ENCODE measurements at regions not wholly inside any gene's neighbourhood (a gene's known extent, or its start where the extent isn't known, plus 50 kb on each side); places are given as distances from the start of the nearest gene placed in this dataset.

GRCh38 chr6:16849988-16850680 lies 88.9 kb upstream of the ATXN1 start:
- H3K9ac ChIP-seq (ENCODE audit: extremely low read depth, insufficient read length, low read length), result no peak overlapping the region
- no peak overlapping the region for H2AK5ac ChIP-seq (ENCODE audit: insufficient read length, low read length)
- Mint-ChIP-seq H3K27ac (peak overlapping the region in 1 of 3 experiments; percentile 52; a peak in 2 of 7 replicates), H3K4me3 (no peak overlapping the region), H3K36me3 (ENCODE audit: insufficient read depth in 1 of 3, low read depth in 3 of 3) (no peaks in the 10 kb centered on the region), H3K27me3 (ENCODE audit: low read depth) (no peaks in the 10 kb centered on the region), H3K9me3 (no peaks in the 10 kb centered on the region), H3K4me1 (peaks cover 3 to 16% of the 10 kb centered on the region in 2 experiments)
- no peaks in the 10 kb centered on the region for H3K79me1 ChIP-seq (ENCODE audit: insufficient read depth, low read depth, low read length, poor library complexity, severe bottlenecking)
- H3K23me2 ChIP-seq (ENCODE audit: insufficient read length, low read depth, low read length, poor library complexity, severe bottlenecking), result no peaks in the 10 kb centered on the region
- H3K18ac ChIP-seq (ENCODE audit: insufficient read length, low read depth, low read length), result no peak overlapping the region
- H4K91ac ChIP-seq (ENCODE audit: insufficient read length, low read depth, low read length), result no peak overlapping the region
- H2BK12ac ChIP-seq (ENCODE audit: insufficient read length, low read depth, low read length), result no peak overlapping the region
- H4K5ac ChIP-seq (ENCODE audit: insufficient read length, low read depth, low read length), result no peak overlapping the region
- H3T11ph ChIP-seq (ENCODE audit: low read length), result no peak overlapping the region
- H2BK5ac ChIP-seq (ENCODE audit: insufficient read length, low read length), result no peak overlapping the region
- no peaks in the 10 kb centered on the region for H3K4me1 ChIP-seq (ENCODE audit: insufficient read depth, low read length)
- DNase-seq, result no peak
- no peak overlapping the region for H3K4ac ChIP-seq (ENCODE audit: low read depth, low read length)
- no peak overlapping the region for H3K23ac ChIP-seq (ENCODE audit: insufficient read length, low read depth, low read length)
- no peak overlapping the region for H2BK15ac ChIP-seq (ENCODE audit: low read depth, low read length)
- no peak overlapping the region for H2BK120ac ChIP-seq (ENCODE audit: low read depth, low read length, poor library complexity, severe bottlenecking)
- H4K20me1 ChIP-seq (ENCODE audit: control insufficient read depth, insufficient read depth, insufficient read length), result no peaks in the 10 kb centered on the region
- H3K56ac ChIP-seq (ENCODE audit: insufficient read length, low read depth, low read length), result no peak overlapping the region
- H3K9me3 ChIP-seq (ENCODE audit: control insufficient read depth, low read depth, low read length), result no peaks in the 10 kb centered on the region
- no peak for TF ChIP-seq CTCF (conservative IDR thresholded peaks at IDR 0.05)
- no CpG with 5 or more reads among the region's 7 CpGs for WGBS (ENCODE audit: extremely low coverage, insufficient read length, low lambda C conversion rate)
- H3K4me2 ChIP-seq (ENCODE audit: insufficient read depth, insufficient read length, low read length), result no peak overlapping the region
- no peaks in the 10 kb centered on the region for H3K79me2 ChIP-seq (ENCODE audit: insufficient read depth, low read length)
- H3K27me3 ChIP-seq (ENCODE audit: insufficient read depth, low read length), result no peaks in the 10 kb centered on the region
- no peak overlapping the region for H4K8ac ChIP-seq (replicated peaks; ENCODE audit: insufficient read length, low read depth, low read length)
- H3K27ac ChIP-seq (ENCODE audit: insufficient read length, low read depth, low read length), result no peak overlapping the region
- no peak overlapping the region for H2AFZ ChIP-seq (ENCODE audit: low read length)
- H3K14ac ChIP-seq (ENCODE audit: insufficient read depth, low read length), result no peak overlapping the region
- no peak overlapping the region for H2BK20ac ChIP-seq (ENCODE audit: low read depth, low read length, poor library complexity, severe bottlenecking)
